ENCODE measurements at regions not wholly inside any gene's neighbourhood (a gene's known extent, or its start where the extent isn't known, plus 50 kb on each side); places are given as distances from the start of the nearest gene placed in this dataset.
A peak's percentile ranks its signal among the peaks of the same experiment; 100 is the strongest.

DNA sequence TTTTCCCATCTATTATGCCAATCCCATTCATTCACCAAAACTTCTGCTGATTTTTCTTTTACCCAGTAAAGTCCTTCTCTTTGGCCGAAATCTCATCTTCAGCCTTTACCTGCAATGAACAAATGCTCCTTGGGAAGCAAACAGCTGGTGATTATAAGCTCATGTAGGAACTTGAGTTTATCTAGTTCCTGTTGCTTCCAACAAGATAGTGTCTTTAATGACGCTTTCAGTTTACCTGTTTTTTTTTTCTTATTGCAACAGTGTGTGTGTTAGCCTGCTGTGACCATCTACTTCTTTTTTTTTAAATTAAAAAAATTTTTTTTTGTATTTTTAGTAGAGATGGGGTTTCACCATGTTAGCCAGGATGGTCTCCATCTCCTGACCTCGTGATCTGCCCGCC, 156.0 kb downstream of the CD47 start:
- TF ChIP-seq, protein P1, sequence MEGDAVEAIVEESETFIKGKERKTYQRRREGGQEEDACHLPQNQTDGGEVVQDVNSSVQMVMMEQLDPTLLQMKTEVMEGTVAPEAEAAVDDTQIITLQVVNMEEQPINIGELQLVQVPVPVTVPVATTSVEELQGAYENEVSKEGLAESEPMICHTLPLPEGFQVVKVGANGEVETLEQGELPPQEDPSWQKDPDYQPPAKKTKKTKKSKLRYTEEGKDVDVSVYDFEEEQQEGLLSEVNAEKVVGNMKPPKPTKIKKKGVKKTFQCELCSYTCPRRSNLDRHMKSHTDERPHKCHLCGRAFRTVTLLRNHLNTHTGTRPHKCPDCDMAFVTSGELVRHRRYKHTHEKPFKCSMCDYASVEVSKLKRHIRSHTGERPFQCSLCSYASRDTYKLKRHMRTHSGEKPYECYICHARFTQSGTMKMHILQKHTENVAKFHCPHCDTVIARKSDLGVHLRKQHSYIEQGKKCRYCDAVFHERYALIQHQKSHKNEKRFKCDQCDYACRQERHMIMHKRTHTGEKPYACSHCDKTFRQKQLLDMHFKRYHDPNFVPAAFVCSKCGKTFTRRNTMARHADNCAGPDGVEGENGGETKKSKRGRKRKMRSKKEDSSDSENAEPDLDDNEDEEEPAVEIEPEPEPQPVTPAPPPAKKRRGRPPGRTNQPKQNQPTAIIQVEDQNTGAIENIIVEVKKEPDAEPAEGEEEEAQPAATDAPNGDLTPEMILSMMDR (IDR thresholded peaks at IDR 0.05; ENCODE audit: insufficient read depth, low read length, severe bottlenecking), result no peak
- Histone ChIP-seq H3K4me3 (ENCODE audit: low read depth, low read length) (no peak overlapping the region), H3K36me3 (ENCODE audit: control insufficient read depth, insufficient read depth, low read length) (no peaks in the 10 kb centered on the region), H3K27me3 (ENCODE audit: control insufficient read depth, insufficient read depth, low read length) (no peaks in the 10 kb centered on the region)
- DNase-seq (ENCODE audit: low read depth) (no peak), FAIRE-seq (no peak)

DNA sequence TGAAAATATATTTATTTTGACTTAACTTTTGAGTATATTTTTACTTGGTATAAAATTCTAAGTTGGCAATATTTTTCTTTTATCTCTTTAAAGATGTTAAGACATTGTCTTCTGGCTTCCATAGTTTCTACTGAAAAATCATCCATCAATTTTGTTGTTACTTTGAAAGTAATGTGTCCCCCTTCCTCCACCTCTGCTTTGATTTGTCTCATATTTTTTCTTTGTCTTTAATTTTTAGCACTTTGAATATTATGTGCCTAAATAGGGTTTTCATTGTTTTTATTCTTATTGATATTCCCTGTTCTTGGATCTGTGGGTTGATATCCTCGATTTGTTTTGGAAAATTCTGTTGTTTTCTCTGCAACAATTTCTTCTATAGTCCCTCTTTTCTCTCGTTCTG, 157.4 kb downstream of the CD47 start:
- H3K4me3 ChIP-seq (ENCODE audit: low read depth, low read length), result no peak overlapping the region
- TF ChIP-seq, protein P1 (IDR thresholded peaks at IDR 0.05; ENCODE audit: insufficient read depth, low read length, severe bottlenecking), result no peak
- DNase-seq (ENCODE audit: low read depth) (no peak), FAIRE-seq (no peak)
- H3K27me3 ChIP-seq (ENCODE audit: control insufficient read depth, insufficient read depth, low read length), result no peaks in the 10 kb centered on the region
- H3K36me3 ChIP-seq (ENCODE audit: control insufficient read depth, insufficient read depth, low read length), result no peaks in the 10 kb centered on the region

DNA sequence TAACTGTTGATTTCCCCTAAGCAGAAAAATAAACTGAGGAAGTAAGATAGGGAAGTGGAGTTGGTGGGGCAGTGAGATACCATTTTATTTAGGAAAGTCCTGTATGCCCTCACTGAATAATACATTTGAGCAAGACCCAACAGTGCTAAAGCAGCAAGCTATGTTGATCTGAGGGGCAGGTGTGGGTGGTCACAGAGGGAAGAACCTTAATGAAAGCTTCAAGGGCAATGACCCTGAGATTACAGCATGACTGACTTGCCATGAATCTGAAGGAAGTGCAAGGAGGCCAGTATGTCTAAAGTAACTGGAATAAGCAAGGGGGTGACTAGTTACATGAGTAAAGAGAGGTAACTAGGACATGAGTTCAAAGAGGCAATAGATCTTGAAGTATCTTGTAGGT, 159.5 kb downstream of the CD47 start:
- Histone ChIP-seq H3K27me3 (ENCODE audit: control insufficient read depth, insufficient read depth, low read length) (no peaks in the 10 kb centered on the region), H3K36me3 (ENCODE audit: control insufficient read depth, insufficient read depth, low read length) (no peaks in the 10 kb centered on the region), H3K4me3 (ENCODE audit: low read depth, low read length) (no peak overlapping the region)
- TF ChIP-seq, protein P1 (IDR thresholded peaks at IDR 0.05; ENCODE audit: insufficient read depth, low read length, severe bottlenecking), result no peak
- DNase-seq (ENCODE audit: low read depth) (no peak), FAIRE-seq (no peak)

DNA sequence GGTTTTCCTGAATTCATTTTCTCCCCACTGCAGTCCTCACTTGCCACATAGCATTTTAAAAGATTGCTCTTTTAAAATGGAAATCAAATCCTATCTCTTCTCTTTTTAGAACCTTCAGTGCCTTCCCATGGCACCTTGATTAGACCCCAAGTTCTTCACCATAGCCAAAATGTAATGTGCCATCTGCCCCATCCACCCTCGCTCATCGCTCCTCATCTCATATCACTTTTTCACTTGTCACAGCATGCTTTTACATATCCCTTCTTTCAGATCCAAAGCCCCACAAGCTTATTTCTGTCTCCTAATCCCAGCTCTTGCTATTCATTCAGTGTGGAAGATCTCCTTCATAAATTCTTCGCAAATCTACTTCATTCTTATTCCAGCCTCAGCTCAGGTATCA, 161.7 kb downstream of the CD47 start:
- FAIRE-seq (no peak), DNase-seq (ENCODE audit: low read depth) (no peak)
- TF ChIP-seq, protein P1 (IDR thresholded peaks at IDR 0.05; ENCODE audit: insufficient read depth, low read length, severe bottlenecking), result no peak
- no peaks in the 10 kb centered on the region for H3K36me3 ChIP-seq (ENCODE audit: control insufficient read depth, insufficient read depth, low read length)
- H3K4me3 ChIP-seq (ENCODE audit: low read depth, low read length), result no peak overlapping the region
- no peaks in the 10 kb centered on the region for H3K27me3 ChIP-seq (ENCODE audit: control insufficient read depth, insufficient read depth, low read length)

DNA sequence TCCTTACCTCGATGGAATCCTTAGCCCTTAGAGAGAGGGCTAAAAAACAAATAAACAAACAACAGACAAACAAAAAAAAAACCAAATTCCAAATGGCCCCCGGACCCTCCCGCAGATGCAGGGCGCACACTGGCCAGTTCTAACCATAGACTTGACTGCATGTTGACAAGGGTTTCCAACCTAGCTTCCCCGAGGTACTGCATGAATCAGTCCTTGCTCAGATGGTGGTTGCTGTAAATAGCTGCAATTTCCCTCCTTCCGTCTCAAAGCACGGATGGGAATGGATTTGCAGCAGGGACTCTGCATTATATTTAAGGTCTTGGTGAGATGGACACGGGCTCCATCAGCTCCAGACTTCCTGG, 162.8 kb downstream of the CD47 start:
- DNase-seq (ENCODE audit: low read depth) (peak; percentile 61), FAIRE-seq (no peak)
- peak overlapping the region; percentile 59 for H3K4me3 ChIP-seq (ENCODE audit: low read depth, low read length)
- H3K36me3 ChIP-seq (ENCODE audit: control insufficient read depth, insufficient read depth, low read length), result no peaks in the 10 kb centered on the region
- TF ChIP-seq, protein P1 (IDR thresholded peaks at IDR 0.05; ENCODE audit: insufficient read depth, low read length, severe bottlenecking), result no peak
- H3K27me3 ChIP-seq (ENCODE audit: control insufficient read depth, insufficient read depth, low read length), result no peaks in the 10 kb centered on the region

DNA sequence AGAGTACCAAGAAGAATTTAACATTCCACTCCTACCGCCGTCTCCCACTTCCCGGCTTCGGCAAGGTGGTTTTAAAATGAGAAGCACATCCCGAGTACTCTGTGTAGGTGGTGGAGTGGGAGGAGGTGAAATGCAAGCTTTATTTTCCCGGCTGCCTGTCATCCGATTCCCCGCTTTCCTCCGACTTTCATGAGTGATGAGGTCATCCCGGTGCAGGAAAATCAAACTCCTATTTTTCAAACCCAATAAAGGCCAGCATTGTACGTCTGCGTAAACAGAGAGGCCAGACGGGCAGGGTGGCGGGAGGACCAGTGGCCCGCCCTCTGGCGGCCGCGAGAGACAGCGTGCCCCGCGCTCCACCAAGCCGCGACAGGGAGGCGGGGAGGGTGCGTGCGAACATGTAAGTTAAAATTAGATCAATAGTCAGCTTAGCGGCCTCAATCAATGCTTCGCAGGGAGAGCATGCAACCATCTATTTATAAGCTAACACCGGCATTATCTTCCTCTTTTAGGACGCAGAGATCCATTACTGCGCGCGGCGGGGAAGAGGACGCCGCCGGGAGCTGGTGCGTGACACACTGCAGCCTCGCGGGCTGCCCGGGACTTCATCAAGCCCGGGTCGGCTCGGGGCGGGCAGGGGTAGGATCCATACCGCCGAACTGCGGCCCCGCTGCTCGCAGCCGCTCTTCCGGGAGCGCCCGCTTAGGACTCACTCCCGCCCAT, 163.3 kb downstream of the CD47 start:
- peak overlapping the region; percentile 59 for H3K4me3 ChIP-seq (ENCODE audit: low read depth, low read length)
- FAIRE-seq (no peak), DNase-seq (ENCODE audit: low read depth) (peak; percentile 64)
- no peaks in the 10 kb centered on the region for H3K36me3 ChIP-seq (ENCODE audit: control insufficient read depth, insufficient read depth, low read length)
- H3K27me3 ChIP-seq (ENCODE audit: control insufficient read depth, insufficient read depth, low read length), result no peaks in the 10 kb centered on the region
- TF ChIP-seq, protein P1 (IDR thresholded peaks at IDR 0.05; ENCODE audit: insufficient read depth, low read length, severe bottlenecking), result peak; percentile 90

Measured in bronchial epithelial cell (primary cell).